ENCODE measurements at regions not wholly inside any gene's neighbourhood (a gene's known extent, or its start where the extent isn't known, plus 50 kb on each side); places are given as distances from the start of the nearest gene placed in this dataset.

GRCh38 chr11:10978198-10978597, 120.3 kb upstream of the ZBED5 start:
- TF ChIP-seq CTCF (conservative IDR thresholded peaks at IDR 0.05; ENCODE audit: low read length) = no peak
- no peak for TF ChIP-seq EZH2phosphoT487 (IDR thresholded peaks at IDR 0.05; ENCODE audit: borderline replicate concordance, low read depth, low read length)

All from OCI-LY7 (cell line).